ENCODE measurements at regions not wholly inside any gene's neighbourhood (a gene's known extent, or its start where the extent isn't known, plus 50 kb on each side); places are given as distances from the start of the nearest gene placed in this dataset.

- Mint-ChIP-seq H3K4me1 (ENCODE audit: low read depth) (no peaks in the 10 kb centered on the region), H3K9me3 (ENCODE audit: low read depth) (no peaks in the 10 kb centered on the region), H3K27ac (no peak overlapping the region), H3K4me3 (ENCODE audit: low read depth) (no peak overlapping the region), H3K27me3 (peaks cover 9% of the 10 kb centered on the region), H3K36me3 (ENCODE audit: insufficient read depth) (no peaks in the 10 kb centered on the region)
- no peak for TF ChIP-seq CTCF (IDR thresholded peaks at IDR 0.05; ENCODE audit: unreplicated experiment)
- DNase-seq (ENCODE audit: low spot score, unreplicated experiment) = no peak
These were observed 134.7 kb upstream of the GSC start for GRCh38 chr14:94904636-94905035.

GRCh38 chr14:94903883-94904282 is 134.0 kb upstream of the GSC start:
- Mint-ChIP-seq H3K27me3 (peaks cover 5% of the 10 kb centered on the region), H3K4me1 (ENCODE audit: low read depth) (no peaks in the 10 kb centered on the region), H3K9me3 (ENCODE audit: low read depth) (no peaks in the 10 kb centered on the region), H3K4me3 (ENCODE audit: low read depth) (no peak overlapping the region), H3K36me3 (ENCODE audit: insufficient read depth) (no peaks in the 10 kb centered on the region), H3K27ac (no peak overlapping the region)
- no peak for TF ChIP-seq CTCF (IDR thresholded peaks at IDR 0.05; ENCODE audit: unreplicated experiment)
- DNase-seq (ENCODE audit: low spot score, unreplicated experiment) = no peak

GRCh38 chr14:94903338-94903737 is 133.4 kb upstream of the GSC start:
- Mint-ChIP-seq H3K4me1 (ENCODE audit: low read depth) (no peaks in the 10 kb centered on the region), H3K9me3 (ENCODE audit: low read depth) (no peaks in the 10 kb centered on the region), H3K36me3 (ENCODE audit: insufficient read depth) (no peaks in the 10 kb centered on the region), H3K27me3 (peaks cover 5% of the 10 kb centered on the region), H3K27ac (no peak overlapping the region), H3K4me3 (ENCODE audit: low read depth) (no peak overlapping the region)
- no peak for DNase-seq (ENCODE audit: low spot score, unreplicated experiment)
- TF ChIP-seq CTCF (IDR thresholded peaks at IDR 0.05; ENCODE audit: unreplicated experiment) = no peak

GRCh38 chr14:94897561-94897960 is 127.6 kb upstream of the GSC start:
- peaks cover 12% of the 10 kb centered on the region for H3K27me3 Mint-ChIP-seq
- no peak overlapping the region for H3K27ac Mint-ChIP-seq
- no peak overlapping the region for H3K4me3 Mint-ChIP-seq (ENCODE audit: low read depth)
- H3K36me3 Mint-ChIP-seq (ENCODE audit: insufficient read depth) = no peaks in the 10 kb centered on the region
- H3K9me3 Mint-ChIP-seq (ENCODE audit: low read depth) = no peaks in the 10 kb centered on the region
- DNase-seq (ENCODE audit: low spot score, unreplicated experiment) = no peak
- H3K4me1 Mint-ChIP-seq (ENCODE audit: low read depth) = no peaks in the 10 kb centered on the region
- TF ChIP-seq CTCF (IDR thresholded peaks at IDR 0.05; ENCODE audit: unreplicated experiment) = no peak

- no peaks in the 10 kb centered on the region for H3K4me1 Mint-ChIP-seq (ENCODE audit: low read depth)
- no peak overlapping the region for H3K27ac Mint-ChIP-seq
- DNase-seq (ENCODE audit: low spot score, unreplicated experiment) = no peak
- peaks cover 16% of the 10 kb centered on the region for H3K27me3 Mint-ChIP-seq
- no peak overlapping the region for H3K4me3 Mint-ChIP-seq (ENCODE audit: low read depth)
- no peaks in the 10 kb centered on the region for H3K9me3 Mint-ChIP-seq (ENCODE audit: low read depth)
- no peak for TF ChIP-seq CTCF (IDR thresholded peaks at IDR 0.05; ENCODE audit: unreplicated experiment)
- H3K36me3 Mint-ChIP-seq (ENCODE audit: insufficient read depth) = no peaks in the 10 kb centered on the region
These were observed 127.2 kb upstream of the GSC start for GRCh38 chr14:94897082-94897481.

All from progenitor cell of endocrine pancreas (in vitro differentiated cells).